ENCODE measurements at regions not wholly inside any gene's neighbourhood (a gene's known extent, or its start where the extent isn't known, plus 50 kb on each side); places are given as distances from the start of the nearest gene placed in this dataset.

DNA sequence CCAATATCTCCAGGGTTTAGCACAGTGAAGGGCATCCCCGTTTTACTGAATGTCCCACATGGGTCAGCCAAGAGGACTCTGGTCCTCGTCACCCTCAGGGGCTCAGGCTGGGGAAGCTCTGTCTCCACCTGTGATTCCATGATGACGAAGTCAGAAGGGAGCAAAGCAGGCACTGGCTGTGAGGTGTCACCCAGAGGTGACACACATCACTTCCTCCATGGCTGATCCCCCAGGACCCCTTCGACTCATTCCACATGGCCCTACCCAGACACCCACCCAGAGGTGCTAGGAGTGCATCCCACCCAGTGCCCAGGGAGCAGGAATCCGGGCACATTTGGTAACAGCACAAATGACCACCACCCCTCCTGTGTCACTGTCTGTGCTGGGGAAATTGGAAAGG, 145.2 kb upstream of the VSTM2B start:
- TF ChIP-seq, protein P1, sequence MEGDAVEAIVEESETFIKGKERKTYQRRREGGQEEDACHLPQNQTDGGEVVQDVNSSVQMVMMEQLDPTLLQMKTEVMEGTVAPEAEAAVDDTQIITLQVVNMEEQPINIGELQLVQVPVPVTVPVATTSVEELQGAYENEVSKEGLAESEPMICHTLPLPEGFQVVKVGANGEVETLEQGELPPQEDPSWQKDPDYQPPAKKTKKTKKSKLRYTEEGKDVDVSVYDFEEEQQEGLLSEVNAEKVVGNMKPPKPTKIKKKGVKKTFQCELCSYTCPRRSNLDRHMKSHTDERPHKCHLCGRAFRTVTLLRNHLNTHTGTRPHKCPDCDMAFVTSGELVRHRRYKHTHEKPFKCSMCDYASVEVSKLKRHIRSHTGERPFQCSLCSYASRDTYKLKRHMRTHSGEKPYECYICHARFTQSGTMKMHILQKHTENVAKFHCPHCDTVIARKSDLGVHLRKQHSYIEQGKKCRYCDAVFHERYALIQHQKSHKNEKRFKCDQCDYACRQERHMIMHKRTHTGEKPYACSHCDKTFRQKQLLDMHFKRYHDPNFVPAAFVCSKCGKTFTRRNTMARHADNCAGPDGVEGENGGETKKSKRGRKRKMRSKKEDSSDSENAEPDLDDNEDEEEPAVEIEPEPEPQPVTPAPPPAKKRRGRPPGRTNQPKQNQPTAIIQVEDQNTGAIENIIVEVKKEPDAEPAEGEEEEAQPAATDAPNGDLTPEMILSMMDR (IDR thresholded peaks at IDR 0.05; ENCODE audit: low read depth, low read length) = no peak
- DNase-seq (ENCODE audit: low read depth in 2 of 2) = no peak
- H3K4me3 ChIP-seq (replicated peaks in 1 of 2; ENCODE audit: low read depth in 2 of 2, low read length in 2 of 2) = no peak overlapping the region

DNA sequence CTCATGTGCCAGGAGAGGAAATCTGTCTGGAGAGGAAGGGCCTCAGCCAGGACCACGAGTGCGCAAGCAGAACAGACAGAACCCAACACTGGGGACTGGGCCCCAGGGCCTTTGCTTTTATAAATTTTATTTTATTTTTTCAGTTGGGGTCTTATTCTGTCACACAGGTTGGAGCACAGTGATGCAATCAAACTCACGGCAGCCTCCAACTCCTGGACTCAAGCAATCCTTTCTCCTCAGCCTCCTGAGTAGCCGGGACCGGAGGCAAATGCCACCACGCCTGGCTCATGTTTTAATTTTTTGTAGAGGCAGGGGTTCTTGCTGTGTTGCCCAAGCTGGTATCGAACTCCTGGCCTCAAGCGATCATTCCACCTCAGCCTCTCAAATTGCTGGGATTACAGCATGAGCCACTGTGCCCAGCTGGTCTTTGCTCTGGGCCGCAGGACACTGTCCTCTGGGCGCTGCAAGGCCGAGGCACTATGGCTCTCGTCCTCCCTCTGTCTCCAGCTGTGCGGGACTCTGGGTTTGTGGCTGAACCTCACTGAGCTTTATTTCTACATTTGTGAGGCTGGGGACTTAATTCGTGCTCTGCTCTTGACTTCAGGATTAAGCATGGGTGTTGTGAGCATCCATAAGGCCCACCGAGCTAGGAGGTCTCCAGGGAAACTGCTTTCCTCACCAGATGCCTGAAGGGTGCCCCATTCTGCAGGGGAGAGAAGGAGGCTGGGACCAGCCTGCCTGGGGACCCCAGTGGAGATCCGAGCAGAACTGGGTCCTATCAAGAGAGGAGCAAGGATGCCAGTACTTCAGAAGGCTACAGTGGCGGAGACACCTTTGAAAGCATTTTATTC, 144.2 kb upstream of the VSTM2B start:
- DNase-seq (ENCODE audit: low read depth in 2 of 2) = no peak
- TF ChIP-seq, protein P1 (IDR thresholded peaks at IDR 0.05; ENCODE audit: low read depth, low read length) = no peak
- no peak overlapping the region for H3K4me3 ChIP-seq (replicated peaks in 1 of 2; ENCODE audit: low read depth in 2 of 2, low read length in 2 of 2)

DNA sequence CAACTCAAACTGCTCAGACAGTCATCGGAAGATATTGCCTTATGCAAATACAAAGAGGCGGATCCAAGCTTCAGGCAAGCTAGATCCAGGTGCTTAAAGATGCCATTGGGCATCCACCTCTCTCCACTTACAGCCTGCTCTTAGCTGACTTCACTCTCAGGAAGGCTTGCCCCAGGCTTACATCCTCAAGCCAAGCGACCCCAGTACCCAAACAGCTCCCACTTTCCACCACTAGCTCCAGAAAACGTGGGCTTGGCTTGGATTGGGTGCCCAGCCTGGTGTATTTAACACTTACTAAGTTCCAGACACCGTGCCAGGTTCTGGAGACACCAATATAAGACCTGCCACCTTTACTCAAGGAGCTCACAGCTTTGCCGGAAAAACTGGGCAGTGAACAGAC, 142.1 kb upstream of the VSTM2B start:
- TF ChIP-seq, protein P1 (IDR thresholded peaks at IDR 0.05; ENCODE audit: low read depth, low read length) = no peak
- DNase-seq (ENCODE audit: low read depth in 2 of 2) = no peak
- H3K4me3 ChIP-seq (replicated peaks in 1 of 2; ENCODE audit: low read depth in 2 of 2, low read length in 2 of 2) = no peak overlapping the region

DNA sequence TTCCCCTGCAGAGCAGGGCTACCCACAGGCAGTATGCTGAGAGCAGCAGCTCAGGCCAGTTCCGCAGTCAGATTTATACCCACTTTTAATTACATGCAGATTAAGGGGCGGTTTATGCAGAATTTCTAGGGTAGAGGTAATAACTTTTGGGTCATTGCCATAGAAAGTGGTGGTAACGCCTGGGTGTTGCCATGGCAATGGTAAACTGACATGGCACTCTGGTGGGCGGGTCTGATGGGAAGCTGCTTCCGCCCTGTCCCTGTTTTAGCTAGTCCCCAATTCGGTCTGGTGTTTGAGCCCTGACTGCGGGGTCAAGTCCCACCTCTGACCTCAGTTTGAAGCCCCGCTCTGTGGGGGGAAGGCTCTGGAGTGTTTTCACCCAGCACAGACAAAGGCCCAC, 141.1 kb upstream of the VSTM2B start:
- H3K4me3 ChIP-seq (replicated peaks in 1 of 2; ENCODE audit: low read depth in 2 of 2, low read length in 2 of 2) = no peak overlapping the region
- TF ChIP-seq, protein P1 (IDR thresholded peaks at IDR 0.05; ENCODE audit: low read depth, low read length) = no peak
- no peak for DNase-seq (ENCODE audit: low read depth in 2 of 2)

DNA sequence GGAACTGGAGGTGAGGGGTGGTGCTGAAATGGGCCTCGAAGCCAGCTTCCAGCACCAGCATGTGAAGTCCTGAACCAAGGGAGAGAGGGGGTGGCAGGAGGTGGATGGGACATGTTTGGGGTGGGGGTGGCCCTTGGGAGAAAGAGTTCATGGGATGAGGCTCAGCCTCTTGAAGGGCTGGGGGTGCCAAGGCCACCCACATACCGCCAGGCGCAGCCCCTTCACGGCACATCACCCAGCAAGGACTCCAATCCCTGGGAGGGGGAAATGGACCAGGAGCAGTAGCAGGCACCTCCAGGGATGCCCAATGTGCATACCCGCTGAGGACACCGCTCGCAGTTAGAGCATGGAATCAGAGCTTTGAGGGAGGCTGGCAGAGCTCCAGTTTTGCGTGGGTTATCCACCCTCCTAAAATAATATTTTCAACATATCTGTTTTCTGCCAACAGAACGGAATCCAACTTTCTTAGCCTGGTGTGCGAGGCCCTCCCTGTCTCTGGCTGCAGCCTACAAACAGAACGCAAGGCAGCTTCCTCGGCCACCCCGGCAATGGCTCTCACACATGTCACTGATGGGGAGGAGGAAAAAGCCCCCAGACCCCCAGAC, 140.5 kb upstream of the VSTM2B start:
- H3K4me3 ChIP-seq (replicated peaks in 1 of 2; ENCODE audit: low read depth in 2 of 2, low read length in 2 of 2) = no peak overlapping the region
- TF ChIP-seq, protein P1 (IDR thresholded peaks at IDR 0.05; ENCODE audit: low read depth, low read length) = no peak
- DNase-seq (ENCODE audit: low read depth in 2 of 2) = no peak

DNA sequence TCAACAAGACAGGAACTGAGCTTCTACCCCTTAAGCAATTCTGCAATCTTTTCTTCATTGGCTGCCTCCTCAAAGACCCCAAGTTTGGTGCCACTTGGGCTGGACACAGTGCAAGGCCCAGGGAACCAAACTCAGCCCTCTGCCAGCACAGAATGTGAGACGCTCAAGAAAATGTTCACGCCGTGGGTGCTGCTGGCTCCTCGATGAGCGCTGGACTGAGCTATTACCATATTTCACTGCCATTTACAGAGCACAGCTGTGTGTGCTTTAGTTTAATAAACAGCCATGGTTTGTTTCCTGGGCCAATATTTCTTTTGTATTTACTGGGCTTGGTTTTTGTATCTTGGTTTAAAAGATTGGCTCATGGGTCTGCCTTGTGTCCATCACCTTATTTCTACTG, 138.8 kb upstream of the VSTM2B start:
- TF ChIP-seq, protein P1 (IDR thresholded peaks at IDR 0.05; ENCODE audit: low read depth, low read length) = no peak
- no peak for DNase-seq (ENCODE audit: low read depth in 2 of 2)
- H3K4me3 ChIP-seq (replicated peaks in 1 of 2; ENCODE audit: low read depth in 2 of 2, low read length in 2 of 2) = no peak overlapping the region

All from cardiac fibroblast (primary cell).